HUES6 (cell line): ENCODE measurements at regions not wholly inside any gene's neighbourhood (a gene's known extent, or its start where the extent isn't known, plus 50 kb on each side); places are given as distances from the start of the nearest gene placed in this dataset.
"Not testable (repeated sequence)": the region's sequence is repeated elsewhere in the genome, so short reads cannot be mapped to it uniquely, and the experiment has no call there.

ENCODE experiments used
- H3K27ac ChIP-seq: 2 replicates; pipeline ENCODE4 v1.7.0; 2013; ENCODE audit warnings: low read depth, mild to moderate bottlenecking, low read length, inconsistent platforms
- H3K27me3 ChIP-seq: 2 replicates; pipeline ENCODE4 v1.6.1; 2013; ENCODE audit warnings: low read length; ENCODE audit not compliant: control insufficient read depth, insufficient read depth
- H3K36me3 ChIP-seq: 2 replicates; pipeline ENCODE4 v1.6.1; 2013; ENCODE audit warnings: low read length; ENCODE audit not compliant: control insufficient read depth, insufficient read depth
- H3K4me1 ChIP-seq: 2 replicates; pipeline ENCODE4 v1.6.1; 2013; ENCODE audit warnings: low read length; ENCODE audit not compliant: control insufficient read depth, insufficient read depth
- H3K4me3 ChIP-seq: 2 replicates; pipeline ENCODE4 v1.5.1; 2013; ENCODE audit warnings: low read depth, low read length
- H3K9ac ChIP-seq: one replicate; pipeline ENCODE4 v1.6.1; 2013; ENCODE audit warnings: mild to moderate bottlenecking, low read length
- H3K9me3 ChIP-seq: 2 replicates; pipeline ENCODE4 v1.6.1; 2013; ENCODE audit warnings: low read depth, low read length; ENCODE audit not compliant: control insufficient read depth, insufficient read depth

DNA sequence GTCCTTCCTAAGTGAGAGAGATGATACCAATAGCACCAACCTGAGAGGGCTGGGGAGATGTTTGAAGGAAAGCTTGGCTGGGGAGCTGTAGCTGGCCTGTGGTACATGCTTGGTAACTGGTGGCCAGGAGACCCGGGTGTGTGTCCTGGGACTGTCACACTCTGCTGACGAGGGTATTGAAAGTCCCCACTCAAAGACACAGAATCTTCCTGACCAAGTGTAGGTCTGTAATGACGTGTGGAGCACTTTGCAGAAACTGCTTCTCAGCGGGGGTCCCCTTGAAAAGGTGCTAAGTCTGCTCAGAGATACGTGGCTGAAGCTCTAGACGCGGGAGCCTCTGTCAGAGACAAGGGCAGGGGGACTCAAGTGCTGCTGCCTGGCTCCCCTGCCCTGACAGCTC is 230.4 kb upstream of the PLGLB2 start:
- H3K36me3 ChIP-seq, H3K4me1 ChIP-seq, H3K9me3 ChIP-seq, H3K27ac ChIP-seq, H3K4me3 ChIP-seq, H3K27me3 ChIP-seq, H3K9ac ChIP-seq: not testable (repeated sequence)

GRCh38 chr2:87518066-87518465 is 229.8 kb upstream of the PLGLB2 start:
- not testable (repeated sequence) for H3K9ac ChIP-seq, H3K4me3 ChIP-seq, H3K4me1 ChIP-seq, H3K27me3 ChIP-seq, H3K36me3 ChIP-seq, H3K27ac ChIP-seq, H3K9me3 ChIP-seq

- not testable (repeated sequence) for H3K36me3 ChIP-seq, H3K9me3 ChIP-seq, H3K4me1 ChIP-seq, H3K27me3 ChIP-seq, H3K27ac ChIP-seq, H3K9ac ChIP-seq, H3K4me3 ChIP-seq
These were observed 229.3 kb upstream of the PLGLB2 start for GRCh38 chr2:87518547-87518946.

DNA sequence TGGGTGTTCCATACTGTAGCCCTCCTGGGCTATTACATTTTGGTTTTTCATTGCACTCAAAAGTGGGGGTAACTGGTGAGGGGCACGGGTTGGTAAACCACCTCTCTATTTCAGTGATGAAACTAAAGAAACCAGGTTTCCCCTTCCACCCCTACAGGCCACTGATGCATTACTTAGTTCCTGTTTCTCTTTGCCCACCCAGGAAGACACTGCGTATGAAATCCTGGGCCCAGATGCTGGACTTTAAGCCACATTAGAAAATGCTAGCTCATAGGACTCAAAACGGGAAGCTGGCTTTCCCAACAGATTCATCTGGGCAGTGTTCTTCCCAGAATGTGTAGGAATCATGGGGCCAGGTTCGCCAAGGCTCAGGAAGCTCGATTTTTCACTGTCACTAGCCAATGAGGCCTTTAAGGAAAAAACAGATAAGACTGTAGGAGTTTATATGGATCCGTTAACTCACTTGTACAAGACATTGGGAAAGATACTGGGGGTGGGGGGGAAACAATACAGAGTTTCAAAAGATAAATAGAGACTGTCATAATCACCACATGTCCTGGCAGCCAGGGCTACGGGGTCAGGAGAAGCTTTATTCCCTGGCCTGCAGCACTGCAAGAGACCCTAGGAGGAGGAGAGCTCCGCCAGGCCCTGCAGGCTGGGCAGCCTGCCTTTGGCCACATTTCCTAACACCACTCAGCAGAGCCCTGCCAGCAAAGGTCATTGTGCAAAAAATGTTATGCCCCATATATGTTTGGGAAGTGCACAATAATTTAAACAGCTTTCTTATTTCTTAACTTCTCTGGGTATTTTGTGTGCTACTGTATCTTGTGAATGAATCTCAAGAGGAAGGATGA is 228.5 kb upstream of the PLGLB2 start:
- not testable (repeated sequence) for H3K9ac ChIP-seq, H3K27ac ChIP-seq, H3K4me3 ChIP-seq, H3K36me3 ChIP-seq, H3K27me3 ChIP-seq, H3K9me3 ChIP-seq, H3K4me1 ChIP-seq

GRCh38 chr2:87521057-87521456 is 226.8 kb upstream of the PLGLB2 start:
- not testable (repeated sequence) for H3K9ac ChIP-seq, H3K27ac ChIP-seq, H3K27me3 ChIP-seq, H3K36me3 ChIP-seq, H3K9me3 ChIP-seq, H3K4me1 ChIP-seq, H3K4me3 ChIP-seq

DNA sequence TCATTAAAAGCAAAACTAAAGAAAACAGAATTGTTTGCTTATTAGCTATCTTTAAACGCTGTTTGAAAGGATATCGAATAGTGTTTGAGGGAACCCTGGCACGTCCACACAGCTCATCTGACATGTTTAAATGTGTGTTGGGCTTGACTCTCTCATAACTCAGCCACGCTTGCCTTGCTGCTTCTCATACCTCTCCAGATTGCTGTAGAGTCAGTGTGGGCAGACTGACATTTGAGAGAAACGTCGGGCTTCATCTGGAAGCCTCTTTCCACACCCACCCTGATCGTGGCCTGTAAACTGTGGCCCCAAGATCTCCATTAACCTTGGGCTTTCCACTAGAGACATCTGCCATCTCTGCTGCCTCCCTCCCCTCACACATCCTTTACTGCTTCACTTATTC is 226.4 kb upstream of the PLGLB2 start:
- H3K4me1 ChIP-seq, H3K36me3 ChIP-seq, H3K27me3 ChIP-seq, H3K4me3 ChIP-seq, H3K27ac ChIP-seq, H3K9ac ChIP-seq, H3K9me3 ChIP-seq: not testable (repeated sequence)

GRCh38 chr2:87524619-87525188 is 223.2 kb upstream of the PLGLB2 start:
- not testable (repeated sequence) for H3K27ac ChIP-seq, H3K9me3 ChIP-seq, H3K4me1 ChIP-seq, H3K27me3 ChIP-seq, H3K9ac ChIP-seq, H3K36me3 ChIP-seq, H3K4me3 ChIP-seq

DNA sequence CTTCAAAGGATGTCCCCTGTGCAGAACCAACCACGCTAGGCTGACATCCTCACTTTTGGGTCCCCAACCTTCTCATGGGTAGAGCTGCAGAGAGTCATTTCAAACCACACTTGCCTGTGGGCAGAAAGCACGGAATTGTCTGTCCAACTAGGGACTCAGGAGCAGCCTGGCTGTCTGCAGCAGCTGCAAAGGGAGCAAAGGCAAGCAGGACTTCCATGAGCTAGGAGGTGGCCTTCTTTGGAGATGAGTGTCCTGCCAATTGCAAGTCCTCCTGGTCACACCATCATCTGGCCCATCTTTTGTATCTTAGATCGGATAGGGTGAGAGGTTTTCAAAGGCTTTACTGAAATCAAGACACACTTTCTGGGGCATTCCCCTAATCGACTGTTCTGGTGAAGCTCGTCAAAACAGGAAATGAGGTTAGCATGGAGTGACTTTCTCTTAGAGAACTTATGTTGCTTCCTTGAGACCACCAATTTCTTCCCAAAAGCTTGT is 222.3 kb upstream of the PLGLB2 start:
- H3K27ac ChIP-seq, H3K4me3 ChIP-seq, H3K36me3 ChIP-seq, H3K9me3 ChIP-seq, H3K9ac ChIP-seq, H3K27me3 ChIP-seq, H3K4me1 ChIP-seq: not testable (repeated sequence)

- not testable (repeated sequence) for H3K4me1 ChIP-seq, H3K27me3 ChIP-seq, H3K27ac ChIP-seq, H3K36me3 ChIP-seq, H3K4me3 ChIP-seq, H3K9ac ChIP-seq, H3K9me3 ChIP-seq
These were observed 221.6 kb upstream of the PLGLB2 start for GRCh38 chr2:87526258-87526657.

GRCh38 chr2:87531968-87532715 is 215.7 kb upstream of the PLGLB2 start:
- not testable (repeated sequence) for H3K27me3 ChIP-seq, H3K4me1 ChIP-seq, H3K36me3 ChIP-seq, H3K9ac ChIP-seq, H3K9me3 ChIP-seq, H3K4me3 ChIP-seq, H3K27ac ChIP-seq
